ENCODE measurements at regions not wholly inside any gene's neighbourhood (a gene's known extent, or its start where the extent isn't known, plus 50 kb on each side); places are given as distances from the start of the nearest gene placed in this dataset.
A peak's percentile ranks its signal among the peaks of the same experiment; 100 is the strongest.

DNA sequence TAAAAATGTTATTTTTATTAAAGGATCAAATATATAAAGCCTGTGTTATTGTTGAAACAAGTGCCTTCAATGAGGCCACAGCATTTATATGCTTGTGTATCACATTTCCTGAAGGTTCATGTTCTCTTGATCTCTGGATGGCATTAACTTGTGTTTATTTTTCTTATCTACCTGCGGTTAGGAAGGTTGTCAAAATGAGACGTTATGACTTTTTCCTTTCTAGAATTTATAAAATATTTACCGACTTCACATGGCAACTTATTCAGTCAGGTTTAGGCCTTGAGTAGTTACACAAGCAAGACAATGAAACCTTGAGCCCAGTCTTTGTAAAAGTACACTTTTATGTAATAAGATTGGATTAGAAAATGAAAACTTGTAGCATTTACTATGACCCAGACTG, 196.4 kb upstream of the ACVR2A start:
- H3K4me1 ChIP-seq (ENCODE audit: control insufficient read depth in 2 of 3, insufficient read depth in 2 of 3, low read depth in 1 of 3, low read length in 3 of 3): no peaks in the 10 kb centered on the region
- H3K4me3 ChIP-seq (ENCODE audit: low read length in 3 of 3): no peak overlapping the region
- no peaks in the 10 kb centered on the region for H3K27me3 ChIP-seq (ENCODE audit: control insufficient read depth, insufficient read depth, low read length)
- DNase-seq (no peak), FAIRE-seq (no peak)
- H3K9ac ChIP-seq (ENCODE audit: low read length in 3 of 3): no peak overlapping the region
- intact Hi-C loops (cut with DNase I): no loop called here
- H3K27ac ChIP-seq (ENCODE audit: low read depth in 2 of 2, low read length in 2 of 2): no peak overlapping the region
- H3K9me3 ChIP-seq (ENCODE audit: control insufficient read depth in 2 of 3, insufficient read depth in 1 of 3, low read length in 3 of 3): no peaks in the 10 kb centered on the region
- H3K36me3 ChIP-seq (ENCODE audit: control insufficient read depth in 2 of 3, insufficient read depth in 3 of 3, low read length in 3 of 3): no peaks in the 10 kb centered on the region
- TF ChIP-seq, protein P1, sequence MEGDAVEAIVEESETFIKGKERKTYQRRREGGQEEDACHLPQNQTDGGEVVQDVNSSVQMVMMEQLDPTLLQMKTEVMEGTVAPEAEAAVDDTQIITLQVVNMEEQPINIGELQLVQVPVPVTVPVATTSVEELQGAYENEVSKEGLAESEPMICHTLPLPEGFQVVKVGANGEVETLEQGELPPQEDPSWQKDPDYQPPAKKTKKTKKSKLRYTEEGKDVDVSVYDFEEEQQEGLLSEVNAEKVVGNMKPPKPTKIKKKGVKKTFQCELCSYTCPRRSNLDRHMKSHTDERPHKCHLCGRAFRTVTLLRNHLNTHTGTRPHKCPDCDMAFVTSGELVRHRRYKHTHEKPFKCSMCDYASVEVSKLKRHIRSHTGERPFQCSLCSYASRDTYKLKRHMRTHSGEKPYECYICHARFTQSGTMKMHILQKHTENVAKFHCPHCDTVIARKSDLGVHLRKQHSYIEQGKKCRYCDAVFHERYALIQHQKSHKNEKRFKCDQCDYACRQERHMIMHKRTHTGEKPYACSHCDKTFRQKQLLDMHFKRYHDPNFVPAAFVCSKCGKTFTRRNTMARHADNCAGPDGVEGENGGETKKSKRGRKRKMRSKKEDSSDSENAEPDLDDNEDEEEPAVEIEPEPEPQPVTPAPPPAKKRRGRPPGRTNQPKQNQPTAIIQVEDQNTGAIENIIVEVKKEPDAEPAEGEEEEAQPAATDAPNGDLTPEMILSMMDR (IDR thresholded peaks at IDR 0.05; ENCODE audit: borderline replicate concordance, extremely low read depth, insufficient read depth): no peak

DNA sequence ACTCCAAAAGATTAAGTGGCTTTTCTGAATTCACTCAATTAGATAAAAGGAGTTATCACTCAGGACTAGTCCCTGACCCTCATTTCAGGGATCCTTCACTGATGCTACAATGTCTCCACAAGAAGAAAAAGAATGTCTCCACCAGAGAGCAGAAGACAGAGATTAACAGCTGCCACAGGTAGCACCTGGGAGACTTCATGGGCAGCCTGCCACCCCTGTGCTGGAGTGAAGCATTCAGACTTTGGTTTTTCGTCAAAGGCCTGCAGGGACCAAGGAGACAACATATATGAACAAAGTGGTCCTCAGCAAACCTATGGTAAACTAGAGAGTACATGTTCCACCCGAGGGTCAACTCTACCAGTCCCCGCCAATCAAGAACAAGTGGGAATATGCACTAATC, 197.0 kb upstream of the ACVR2A start:
- DNase-seq: no peak
- H3K9me3 ChIP-seq (ENCODE audit: control insufficient read depth in 2 of 3, insufficient read depth in 1 of 3, low read length in 3 of 3): no peaks in the 10 kb centered on the region
- no peak for FAIRE-seq
- no peak overlapping the region for H3K27ac ChIP-seq (ENCODE audit: low read depth in 2 of 2, low read length in 2 of 2)
- H3K36me3 ChIP-seq (ENCODE audit: control insufficient read depth in 2 of 3, insufficient read depth in 3 of 3, low read length in 3 of 3): no peaks in the 10 kb centered on the region
- no peaks in the 10 kb centered on the region for H3K27me3 ChIP-seq (ENCODE audit: control insufficient read depth, insufficient read depth, low read length)
- TF ChIP-seq, protein P1 (IDR thresholded peaks at IDR 0.05; ENCODE audit: borderline replicate concordance, extremely low read depth, insufficient read depth): no peak
- no peak overlapping the region for H3K4me3 ChIP-seq (ENCODE audit: low read length in 3 of 3)
- no peaks in the 10 kb centered on the region for H3K4me1 ChIP-seq (ENCODE audit: control insufficient read depth in 2 of 3, insufficient read depth in 2 of 3, low read depth in 1 of 3, low read length in 3 of 3)
- intact Hi-C loops (cut with DNase I): no loop called here
- H3K9ac ChIP-seq (ENCODE audit: low read length in 3 of 3): no peak overlapping the region

- Histone ChIP-seq H3K4me3 (ENCODE audit: low read length in 3 of 3) (no peak overlapping the region), H3K4me1 (ENCODE audit: control insufficient read depth in 2 of 3, insufficient read depth in 2 of 3, low read depth in 1 of 3, low read length in 3 of 3) (no peaks in the 10 kb centered on the region), H3K9me3 (ENCODE audit: control insufficient read depth in 2 of 3, insufficient read depth in 1 of 3, low read length in 3 of 3) (no peaks in the 10 kb centered on the region), H3K36me3 (ENCODE audit: control insufficient read depth in 2 of 3, insufficient read depth in 3 of 3, low read length in 3 of 3) (no peaks in the 10 kb centered on the region), H3K27me3 (ENCODE audit: control insufficient read depth, insufficient read depth, low read length) (no peaks in the 10 kb centered on the region), H3K27ac (ENCODE audit: low read depth in 2 of 2, low read length in 2 of 2) (no peak overlapping the region), H3K9ac (ENCODE audit: low read length in 3 of 3) (no peak overlapping the region)
- intact Hi-C loops (cut with DNase I): no loop called here
- TF ChIP-seq, protein P1 (IDR thresholded peaks at IDR 0.05; ENCODE audit: borderline replicate concordance, extremely low read depth, insufficient read depth): no peak
- peak in 1 of 5 donors; percentile 25 for DNase-seq
- FAIRE-seq: no peak
Observed at GRCh38 chr2:147646818-147647468, 197.9 kb upstream of the ACVR2A start.

DNA sequence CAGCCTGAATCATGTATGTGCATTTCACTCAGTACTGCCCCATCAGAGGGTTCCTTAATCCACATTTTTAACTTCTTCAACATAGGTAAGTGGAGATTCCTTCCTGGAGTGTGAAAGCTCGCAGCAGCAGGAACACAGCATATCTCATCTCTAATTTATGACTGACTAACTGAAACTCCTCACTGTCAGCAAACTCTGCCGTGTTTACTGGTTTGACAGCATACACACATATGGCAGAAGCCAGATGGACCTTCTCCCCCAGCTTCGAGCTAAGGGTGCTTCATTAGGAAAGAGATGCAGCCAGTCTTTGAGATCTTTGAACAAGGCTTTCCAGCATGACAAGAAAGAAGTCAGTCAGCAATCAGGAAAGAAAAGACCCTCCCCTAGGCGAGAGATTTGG, 200.3 kb upstream of the ACVR2A start:
- TF ChIP-seq, protein P1 (IDR thresholded peaks at IDR 0.05; ENCODE audit: borderline replicate concordance, extremely low read depth, insufficient read depth): no peak
- peak in 2 of 5 donors; percentile 13 to 48 for DNase-seq
- no peaks in the 10 kb centered on the region for H3K36me3 ChIP-seq (ENCODE audit: control insufficient read depth in 2 of 3, insufficient read depth in 3 of 3, low read length in 3 of 3)
- FAIRE-seq: no peak
- no peaks in the 10 kb centered on the region for H3K9me3 ChIP-seq (ENCODE audit: control insufficient read depth in 2 of 3, insufficient read depth in 1 of 3, low read length in 3 of 3)
- H3K27ac ChIP-seq (ENCODE audit: low read depth in 2 of 2, low read length in 2 of 2): no peak overlapping the region
- no peaks in the 10 kb centered on the region for H3K4me1 ChIP-seq (ENCODE audit: control insufficient read depth in 2 of 3, insufficient read depth in 2 of 3, low read depth in 1 of 3, low read length in 3 of 3)
- intact Hi-C loops (cut with DNase I): no loop called here
- H3K4me3 ChIP-seq (ENCODE audit: low read length in 3 of 3): no peak overlapping the region
- H3K9ac ChIP-seq (ENCODE audit: low read length in 3 of 3): no peak overlapping the region
- H3K27me3 ChIP-seq (ENCODE audit: control insufficient read depth, insufficient read depth, low read length): no peaks in the 10 kb centered on the region

Data from kidney (tissue), 13 donors.